GM18508 (cell line): ENCODE measurements at regions not wholly inside any gene's neighbourhood (a gene's known extent, or its start where the extent isn't known, plus 50 kb on each side); places are given as distances from the start of the nearest gene placed in this dataset.

Experiments
- ATAC-seq: cut with Tn5 transposase; IDR thresholded peaks from one replicate; pipeline ENCODE4 v1.9.1; 2021; ENCODE audit warnings: moderate number of reproducible peaks; ENCODE audit not compliant: insufficient read depth, unreplicated experiment

DNA sequence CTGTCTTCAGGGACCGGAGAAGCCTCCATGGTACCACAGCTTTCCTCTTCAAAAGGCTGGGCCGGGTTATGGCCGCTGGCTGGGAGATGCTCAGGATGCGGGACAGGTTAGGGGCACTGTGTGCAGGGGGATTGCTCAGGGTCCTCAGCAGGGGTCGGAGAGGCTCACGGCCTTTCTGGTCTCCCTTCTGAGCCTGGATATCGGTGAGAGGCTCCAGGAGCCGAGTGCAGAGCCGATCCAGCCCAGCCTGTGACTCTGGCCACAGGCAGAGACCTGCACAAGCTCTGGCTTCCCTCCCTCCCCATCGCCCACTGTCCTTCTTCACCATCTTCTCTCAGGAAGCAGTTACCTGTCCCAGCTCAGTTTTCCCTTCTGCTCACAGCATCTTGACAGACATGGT is 306.0 kb downstream of the ZNF536 start:
- ATAC-seq, result no peak

DNA sequence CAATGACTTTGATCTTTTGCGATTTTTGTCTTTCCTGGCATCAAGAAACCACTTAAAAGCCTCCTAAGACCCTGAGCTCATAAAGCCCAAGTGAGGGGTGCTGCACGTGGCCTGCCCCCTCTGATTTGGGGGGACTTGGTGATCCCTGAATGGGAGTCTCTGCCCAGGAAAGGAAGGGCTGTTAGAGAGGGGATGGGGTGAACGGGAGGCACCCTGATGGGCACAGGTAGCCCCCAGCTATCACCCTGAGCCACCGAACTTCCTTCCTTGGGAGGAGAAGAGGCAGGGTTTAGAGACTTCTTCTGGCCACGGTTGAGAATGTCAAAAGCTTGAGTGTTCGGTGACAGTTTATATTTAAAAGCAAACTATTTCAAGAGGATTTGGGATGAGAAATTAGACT is 305.5 kb downstream of the ZNF536 start:
- ATAC-seq, result no peak

DNA sequence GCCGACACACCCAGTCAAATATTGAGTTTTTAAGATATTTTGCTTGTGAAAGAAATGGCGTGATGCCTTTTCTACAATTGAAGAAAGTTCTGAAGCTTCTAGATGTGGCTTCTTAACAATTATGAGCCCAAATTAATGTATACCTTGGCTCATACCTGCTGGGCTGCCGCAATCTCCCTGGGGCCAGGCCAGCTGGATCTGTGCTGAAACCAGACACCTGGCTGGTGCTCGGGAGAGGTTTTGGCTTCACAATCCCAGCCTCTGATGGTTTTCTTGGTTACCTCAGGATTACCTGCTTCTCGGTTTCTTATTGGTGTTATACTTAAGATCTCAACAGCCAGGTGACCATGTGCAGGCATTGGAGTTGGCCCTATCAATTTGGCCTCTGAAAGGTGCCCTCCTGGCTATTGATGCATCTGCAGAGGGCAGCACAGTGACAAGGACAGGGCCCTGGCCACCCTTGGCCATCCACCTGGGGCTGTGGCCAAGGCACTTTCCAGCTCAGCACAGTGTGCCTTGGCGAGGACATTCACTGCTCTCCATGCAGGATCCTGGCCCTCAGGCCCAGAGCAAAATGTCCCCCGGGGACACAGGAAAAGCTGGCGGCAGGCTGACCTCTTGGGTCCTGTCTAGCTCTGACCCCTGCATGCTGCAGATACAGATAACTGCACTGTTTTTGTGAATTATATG is 305.0 kb downstream of the ZNF536 start:
- ATAC-seq, result no peak

DNA sequence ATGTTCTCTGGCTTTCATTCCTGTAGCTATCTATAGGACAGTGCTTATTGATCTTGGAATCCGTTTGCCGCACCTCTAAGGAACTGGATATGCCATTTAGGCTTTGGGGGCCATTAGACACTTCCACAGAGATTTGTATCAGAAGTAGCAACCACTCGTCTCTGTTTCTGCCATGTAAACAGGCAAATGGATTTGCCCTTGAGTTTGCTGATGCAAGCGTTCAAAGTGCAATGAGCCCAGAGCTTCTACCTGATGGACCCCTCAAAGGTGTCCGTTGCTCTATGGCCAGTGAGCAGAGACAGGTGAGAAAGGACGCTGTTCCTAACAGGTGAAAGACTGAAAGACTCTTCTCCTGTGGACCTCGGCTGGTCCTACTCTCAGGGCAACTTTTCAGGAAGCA is 302.9 kb downstream of the ZNF536 start:
- ATAC-seq, result no peak

DNA sequence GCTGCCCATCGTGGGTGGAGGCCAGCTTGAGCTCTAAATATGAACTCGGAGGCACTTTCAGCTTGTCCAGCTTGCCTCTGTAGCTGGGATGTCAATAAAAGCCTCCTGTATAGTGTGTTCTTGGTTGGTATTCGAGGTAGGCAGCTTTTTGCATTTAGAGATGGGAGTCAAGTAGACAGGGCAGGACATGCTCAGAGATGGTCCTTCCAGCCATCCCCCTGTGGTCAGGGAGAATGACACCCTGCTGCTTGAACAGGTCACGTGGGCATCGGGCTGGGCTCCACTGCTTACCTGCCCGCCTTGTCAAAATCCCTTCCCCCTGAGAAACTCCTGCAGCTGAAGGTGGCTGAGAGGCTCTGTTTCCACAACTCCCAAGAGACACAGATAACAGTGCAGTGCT is 302.5 kb downstream of the ZNF536 start:
- ATAC-seq, result no peak

DNA sequence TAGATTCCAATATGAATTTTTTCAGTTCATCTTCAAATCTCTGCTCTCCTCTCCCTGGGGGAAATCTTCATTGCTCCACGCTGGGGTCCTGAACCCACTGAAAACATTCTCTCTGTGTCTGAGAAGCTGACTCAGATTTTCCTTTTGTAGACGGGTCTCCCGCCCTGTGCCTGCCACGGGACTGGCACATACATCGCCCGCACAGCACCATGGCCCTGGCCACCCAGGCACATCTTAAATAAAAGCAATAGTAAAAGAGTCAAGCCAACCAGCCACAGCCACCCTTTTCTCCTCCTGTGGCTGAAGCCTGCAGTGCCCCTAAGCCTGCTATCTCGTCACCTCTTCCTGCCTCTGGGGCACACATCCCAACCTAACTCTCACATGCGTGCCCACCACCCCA is 301.2 kb downstream of the ZNF536 start:
- no peak for ATAC-seq

DNA sequence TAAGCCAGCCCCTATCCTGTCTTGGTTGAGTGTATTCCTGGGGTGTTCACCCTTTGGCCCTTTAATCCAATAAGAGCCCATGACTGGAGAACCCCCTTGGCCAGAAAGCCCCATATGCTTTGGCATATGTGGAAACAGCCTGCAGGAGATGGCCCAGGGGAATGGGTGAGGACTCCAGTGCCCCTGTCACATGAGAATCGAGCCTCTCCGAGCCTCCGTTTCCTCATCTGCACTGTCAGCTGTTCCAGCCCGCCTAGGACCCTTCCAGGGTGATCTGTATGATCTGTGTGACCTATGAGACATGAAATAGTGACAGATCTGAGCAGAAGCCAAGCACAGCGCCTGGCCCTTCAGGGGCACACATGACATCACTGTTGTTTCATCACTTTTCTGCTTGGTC is 300.7 kb downstream of the ZNF536 start:
- no peak for ATAC-seq

DNA sequence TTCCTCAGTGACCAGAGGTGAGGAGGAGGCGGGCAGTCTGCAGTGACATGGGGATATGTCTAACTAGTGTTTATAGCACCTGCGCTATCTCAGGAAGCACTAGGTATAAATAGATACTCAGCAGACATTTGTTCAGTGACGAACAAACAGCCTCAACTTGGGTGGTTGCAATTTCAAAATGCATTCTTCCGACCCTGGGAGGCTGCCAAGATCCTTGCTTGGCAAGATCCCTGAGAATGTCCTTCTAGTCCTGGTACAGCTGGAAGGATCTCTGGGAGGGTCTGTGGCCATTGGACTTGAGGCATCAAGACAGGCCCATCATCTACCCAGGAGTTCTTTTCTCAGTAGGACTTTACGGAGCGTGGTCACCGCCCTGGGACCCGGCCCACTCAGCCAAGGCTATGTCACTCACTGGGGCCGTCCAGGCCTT is 299.5 kb downstream of the ZNF536 start:
- ATAC-seq, result no peak

DNA sequence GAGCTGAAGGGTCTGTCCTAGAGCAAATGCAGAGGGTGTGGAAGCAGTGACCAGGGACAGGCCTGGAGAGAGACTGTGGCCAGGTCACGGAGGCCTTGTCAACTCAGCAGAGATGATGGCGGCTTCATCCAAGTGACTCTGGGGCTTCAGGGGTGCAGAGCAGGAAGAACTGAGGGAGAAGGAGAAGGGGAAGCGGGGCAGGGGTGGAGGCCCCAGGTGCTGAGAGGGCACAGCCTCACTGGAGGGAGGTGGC is 299.1 kb downstream of the ZNF536 start:
- ATAC-seq, result no peak

DNA sequence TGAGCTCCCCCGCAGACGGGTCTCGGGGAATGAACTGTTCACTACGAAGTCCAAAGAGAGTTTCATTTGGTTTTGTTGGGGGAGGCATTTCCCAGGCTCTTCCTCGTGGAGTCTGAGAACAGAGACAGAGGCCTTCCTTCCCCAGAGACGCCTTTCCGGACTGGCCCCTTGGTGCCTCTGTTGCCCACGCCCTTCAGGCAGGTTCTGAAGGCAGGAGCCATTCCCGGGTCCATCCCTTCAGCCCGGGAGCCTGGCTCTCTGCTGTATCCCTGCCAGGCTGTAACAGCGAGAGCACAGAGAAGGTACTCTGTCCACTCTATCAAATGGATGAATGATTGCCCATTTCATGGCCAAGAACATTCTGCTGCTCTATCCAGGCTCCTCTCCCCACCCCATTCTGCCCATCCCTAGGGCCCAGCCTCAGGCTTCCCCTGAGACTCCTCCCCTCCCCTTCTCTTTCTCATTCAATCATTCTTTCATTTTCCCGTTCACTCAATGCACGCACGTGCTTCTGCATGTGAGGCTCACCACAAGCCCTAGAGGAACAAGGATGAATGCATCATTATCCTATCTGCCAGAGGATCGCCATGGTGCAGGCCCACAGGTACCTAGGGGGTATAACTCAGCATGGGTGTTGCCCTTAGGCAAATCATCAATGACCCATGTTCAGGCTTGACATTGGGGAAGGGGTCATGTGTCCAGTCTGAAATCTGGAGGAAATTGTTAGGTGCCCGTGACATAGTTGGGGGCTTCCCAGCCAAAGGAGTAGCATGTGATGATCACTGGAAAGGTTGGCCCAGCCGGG is 298.6 kb downstream of the ZNF536 start:
- ATAC-seq, result no peak

DNA sequence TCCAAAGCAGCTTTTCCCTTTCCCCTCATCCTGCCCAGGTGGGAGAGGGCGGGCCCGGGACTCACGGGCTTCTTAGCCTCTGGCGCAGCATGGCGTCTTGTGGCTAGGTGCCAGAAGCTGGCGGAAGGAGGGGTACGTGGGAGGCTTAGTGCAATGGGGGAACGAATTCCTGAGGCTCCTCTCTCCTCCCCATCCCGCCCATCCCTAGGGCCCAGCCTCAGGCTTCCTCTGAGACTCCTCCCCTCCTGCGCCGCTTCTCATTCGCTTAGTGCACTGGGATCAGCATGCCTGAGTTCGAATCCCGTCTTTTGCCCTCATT is 297.8 kb downstream of the ZNF536 start:
- no peak for ATAC-seq

DNA sequence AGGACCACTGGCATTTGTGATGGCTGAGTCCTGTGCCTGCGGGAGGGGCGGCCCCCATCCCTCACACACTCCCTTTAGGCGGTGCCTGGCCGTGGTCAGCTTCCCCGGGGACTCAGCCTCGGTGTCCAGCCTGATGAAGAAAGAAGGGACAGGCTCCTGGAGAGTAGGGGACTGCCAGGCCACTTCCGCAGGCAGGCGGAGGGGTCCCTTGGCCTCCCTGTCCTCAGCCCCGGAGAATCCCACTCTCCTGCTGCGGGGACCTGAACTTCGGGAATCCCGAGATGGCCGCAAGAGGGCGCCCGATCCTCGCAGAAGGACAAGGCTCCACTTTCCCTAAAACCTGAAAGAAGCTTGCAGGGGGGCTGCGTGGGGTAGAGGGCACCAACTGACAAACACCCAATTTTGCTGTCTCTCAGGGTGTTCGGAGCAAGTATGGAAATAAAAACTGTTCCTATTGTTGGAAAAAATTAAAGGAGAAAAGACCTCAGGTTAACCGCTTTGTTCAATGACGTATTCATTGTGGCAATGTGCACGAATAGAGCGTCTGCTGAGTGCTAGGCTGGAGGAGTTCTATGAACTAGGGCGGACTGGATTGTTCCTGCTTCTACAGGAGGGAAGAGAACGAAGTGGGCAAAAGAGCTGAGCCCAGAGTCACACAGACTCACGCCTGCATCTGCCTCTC is 297.3 kb downstream of the ZNF536 start:
- ATAC-seq, result no peak

DNA sequence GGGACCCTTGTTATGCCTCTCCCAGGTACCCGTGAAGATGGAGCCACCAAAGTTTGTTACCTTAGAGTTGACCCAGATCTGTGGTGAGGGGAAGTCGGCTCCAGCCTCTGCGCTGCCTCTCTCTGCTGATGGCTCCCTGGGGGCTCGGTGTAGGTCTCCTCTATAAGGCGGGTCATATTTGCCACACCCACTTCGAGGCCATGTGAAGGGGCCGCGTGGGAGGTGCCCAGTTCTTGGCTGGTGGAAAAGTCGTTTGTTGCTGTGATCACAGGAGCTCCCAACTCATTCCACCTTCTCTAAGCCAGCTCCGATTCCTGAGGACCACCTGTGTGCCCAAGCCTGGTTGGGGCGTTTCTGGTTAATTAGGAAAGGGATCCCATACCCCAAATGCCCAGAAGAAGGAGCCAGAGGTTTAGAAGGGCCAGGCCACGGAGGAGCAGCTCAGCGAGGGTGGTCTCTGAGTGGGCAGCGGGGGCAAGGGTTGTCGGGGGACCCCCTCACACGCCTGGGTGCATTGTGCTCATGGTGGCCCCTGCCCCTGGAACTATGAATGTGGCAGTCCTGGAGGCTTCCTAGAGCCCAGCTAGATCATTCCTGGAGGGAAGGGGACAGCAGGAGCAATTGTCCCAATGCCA is 296.5 kb downstream of the ZNF536 start:
- ATAC-seq, result no peak

DNA sequence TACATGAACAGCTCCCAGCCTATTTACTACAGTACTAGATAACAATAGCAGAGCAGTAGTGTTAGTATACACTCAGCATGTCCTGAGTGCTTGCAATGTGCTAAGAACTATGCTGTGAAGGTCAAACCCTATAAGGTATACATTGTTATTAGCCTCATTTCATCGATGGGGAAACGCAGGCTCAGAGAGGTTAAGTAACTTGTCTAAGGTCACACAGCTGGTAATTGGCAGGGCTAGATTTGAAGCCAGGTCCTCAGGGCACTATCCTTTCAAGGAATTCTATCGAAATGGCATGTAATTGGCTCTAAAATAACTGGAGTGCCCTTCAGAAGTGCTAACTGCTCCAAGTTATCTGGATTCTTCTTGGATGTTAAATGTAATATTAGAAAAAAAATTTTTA is 295.6 kb downstream of the ZNF536 start:
- no peak for ATAC-seq

DNA sequence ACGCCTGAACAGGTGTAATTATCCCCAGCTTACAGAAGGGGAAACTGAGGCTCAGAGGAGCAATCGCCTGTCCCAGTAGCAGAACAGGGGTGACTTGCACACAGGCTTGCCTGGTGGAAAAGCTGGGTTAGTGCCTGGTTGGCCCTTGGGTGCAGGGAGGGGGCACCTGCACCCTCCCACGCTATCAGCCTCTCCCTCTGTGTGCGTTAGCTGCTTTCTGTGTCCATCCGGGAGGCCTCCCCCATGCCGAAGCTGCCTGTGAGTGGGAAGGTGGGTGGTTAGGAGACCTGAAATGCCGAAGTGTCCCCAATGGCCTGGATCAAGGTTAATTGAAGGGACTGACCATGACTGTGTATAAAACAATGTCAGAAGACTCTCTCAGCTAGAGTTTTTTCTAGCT is 295.0 kb downstream of the ZNF536 start:
- ATAC-seq, result no peak

DNA sequence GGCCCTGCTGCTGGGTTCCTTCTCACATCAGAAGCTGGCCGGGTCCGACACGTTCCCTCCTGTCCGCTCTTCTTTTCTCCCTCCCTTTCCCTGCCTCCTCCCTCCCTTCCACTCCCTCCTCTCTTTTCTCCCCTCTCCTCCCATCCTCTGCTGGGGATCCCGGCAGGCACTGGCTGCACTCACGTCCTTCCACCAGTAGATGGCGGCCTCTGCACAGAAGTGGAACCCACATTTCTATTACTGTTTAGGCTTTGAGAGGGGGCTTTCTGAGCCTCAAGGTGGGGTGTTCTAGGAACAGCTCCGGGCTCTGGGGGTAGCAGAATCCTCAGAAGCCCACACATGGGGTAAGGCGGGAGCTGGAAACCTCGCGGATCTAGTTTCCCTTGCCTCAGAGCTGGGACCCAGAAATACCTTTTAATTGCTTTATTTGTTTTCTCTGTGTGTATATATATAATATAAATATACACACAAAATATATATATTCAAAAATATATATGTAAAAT is 294.2 kb downstream of the ZNF536 start:
- ATAC-seq, result no peak

DNA sequence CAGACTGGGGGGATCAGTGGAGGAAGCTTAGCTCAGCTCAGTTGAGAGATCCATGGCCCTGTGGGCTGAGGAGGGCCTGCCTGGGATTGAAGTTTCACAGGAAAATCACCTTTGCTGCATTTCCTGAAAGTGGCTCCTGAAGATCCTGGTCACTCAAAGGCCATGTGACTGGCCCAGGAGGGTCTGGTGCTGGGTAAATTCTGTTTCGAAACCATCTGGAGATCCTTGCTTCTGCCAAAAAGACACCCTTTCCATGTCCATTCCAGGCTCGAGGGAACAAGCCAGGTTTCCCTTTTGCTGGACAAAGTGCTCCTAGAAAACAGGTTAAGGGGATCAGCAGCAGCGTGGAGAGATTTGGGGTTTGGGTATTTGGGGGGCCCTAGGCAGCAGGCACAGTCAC is 293.3 kb downstream of the ZNF536 start:
- no peak for ATAC-seq

DNA sequence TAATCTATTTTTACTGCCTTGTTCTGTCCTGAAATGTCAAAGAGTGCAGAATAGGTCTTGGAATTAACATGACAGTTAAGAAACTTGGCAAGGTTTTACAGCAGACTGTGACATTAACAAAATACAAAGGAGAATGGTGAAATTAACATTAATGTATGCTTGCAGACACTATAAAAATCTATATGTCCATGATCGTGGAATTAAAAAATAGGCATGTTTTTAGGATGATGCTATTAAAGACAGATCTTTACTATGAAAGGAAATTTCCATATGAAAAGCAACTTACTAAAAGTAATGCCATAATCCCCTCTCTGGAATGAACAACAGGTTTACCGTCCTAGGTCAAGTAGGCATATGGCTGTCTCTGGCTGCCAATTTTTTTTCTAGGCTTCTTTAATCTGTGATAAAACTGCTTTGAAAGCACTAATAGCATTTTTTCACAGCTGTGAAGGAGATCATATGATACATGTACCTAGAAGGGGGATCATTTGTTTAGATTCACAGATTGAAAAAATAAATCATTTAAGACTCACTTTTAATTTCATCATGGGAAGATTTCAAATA is 291.5 kb downstream of the ZNF536 start:
- ATAC-seq, result no peak

DNA sequence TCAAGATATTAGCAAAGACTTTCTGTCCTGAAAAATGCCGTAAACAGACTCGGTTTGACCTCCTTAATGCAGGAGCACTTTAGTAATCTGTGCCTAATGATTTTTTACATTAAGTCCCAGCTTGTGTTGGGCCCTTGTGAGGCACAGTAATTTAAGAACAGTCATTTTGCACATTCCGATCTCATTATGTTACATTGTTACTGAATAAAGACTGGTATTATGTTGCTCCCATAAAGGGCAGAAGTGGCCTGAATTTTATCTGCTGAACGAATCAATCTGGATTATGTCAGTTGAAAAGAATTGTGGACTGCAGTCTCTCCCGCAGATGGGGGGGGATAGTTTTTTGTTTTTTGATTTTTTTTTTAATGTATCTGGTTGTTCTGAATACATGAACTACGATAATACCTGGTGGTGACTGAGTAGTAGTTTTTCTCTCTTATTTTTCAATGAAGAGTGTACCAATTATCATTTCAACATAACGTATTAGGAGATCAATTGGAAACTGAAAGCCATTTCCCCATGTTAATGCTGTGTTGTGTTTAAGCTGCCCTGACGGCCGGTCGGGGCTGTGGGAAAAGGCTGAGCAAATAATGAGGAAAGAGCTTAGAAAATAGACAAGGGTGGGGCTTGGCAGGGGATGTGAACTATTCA is 290.2 kb downstream of the ZNF536 start:
- no peak for ATAC-seq

DNA sequence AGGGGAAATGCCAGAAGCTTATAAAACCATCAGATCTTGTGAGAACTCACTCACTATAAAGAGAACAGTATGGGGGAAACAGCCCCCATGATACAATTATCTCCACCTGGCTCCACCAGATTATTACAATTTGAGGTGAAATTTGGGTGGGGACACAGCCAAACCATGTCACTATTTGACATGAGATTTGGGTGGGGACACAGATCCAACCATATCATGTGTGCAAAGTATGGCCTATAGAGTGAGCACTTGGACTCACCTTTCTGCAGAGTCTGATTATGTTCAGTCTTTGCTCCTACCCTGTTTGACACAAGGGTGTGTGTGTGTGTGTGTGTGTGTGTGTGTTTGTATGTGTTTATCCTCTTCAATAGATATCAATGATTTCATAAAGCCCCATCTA is 287.5 kb downstream of the ZNF536 start:
- ATAC-seq, result no peak
